Activated T-cell treated with anti-CD3 and anti-CD28 coated beads, Interleukin-2, amount 50 U/mL, for 24 hours (primary cell): ENCODE measurements at regions not wholly inside any gene's neighbourhood (a gene's known extent, or its start where the extent isn't known, plus 50 kb on each side); places are given as distances from the start of the nearest gene placed in this dataset.

Experiments
- DNase-seq: peaks from one replicate; pipeline ENCODE4 v3.0.0-alpha.2; 2020
- H3K27ac Mint-ChIP-seq: 2 replicates; pipeline ENCODE4 v1.8.0; 2020; ENCODE audit warnings: mild to moderate bottlenecking, mixed read lengths
- H3K27me3 Mint-ChIP-seq: 2 replicates; pipeline ENCODE4 v1.8.0; 2020; ENCODE audit warnings: mixed read lengths
- H3K36me3 Mint-ChIP-seq: 2 replicates; pipeline ENCODE4 v1.8.0; 2020; ENCODE audit warnings: low read depth, mixed read lengths
- H3K4me1 Mint-ChIP-seq: 2 replicates; pipeline ENCODE4 v1.8.0; 2020; ENCODE audit warnings: low read depth, mixed read lengths
- H3K4me3 Mint-ChIP-seq: 2 replicates; pipeline ENCODE4 v1.8.0; 2020; ENCODE audit warnings: mild to moderate bottlenecking, moderate library complexity, mixed read lengths
- H3K9me3 Mint-ChIP-seq: 2 replicates; pipeline ENCODE4 v1.8.0; 2020; ENCODE audit warnings: mixed read lengths

DNA sequence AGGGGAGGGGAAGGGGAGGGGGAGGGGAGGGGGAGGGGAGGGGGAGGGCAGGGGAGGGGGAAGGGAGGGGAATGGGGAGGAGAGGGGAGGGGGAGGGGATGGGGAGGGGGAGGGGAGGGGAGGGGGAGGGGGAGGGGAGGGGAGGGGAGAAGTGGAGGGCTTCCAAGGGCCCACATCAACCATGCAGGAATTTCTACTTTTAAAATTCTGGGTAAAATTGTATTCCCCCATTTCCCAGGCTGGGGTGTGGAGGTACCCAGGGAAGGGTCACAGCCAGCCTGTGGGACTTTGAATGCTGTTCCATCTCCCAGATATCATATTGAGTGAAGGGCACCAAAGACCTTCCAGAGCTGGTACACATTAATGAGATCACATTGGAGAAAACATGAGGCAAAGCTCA lies 126.9 kb upstream of the ETS2 start:
- Mint-ChIP-seq H3K4me1 (peaks cover 3% of the 10 kb centered on the region), H3K27ac (no peak overlapping the region), H3K36me3 (no peaks in the 10 kb centered on the region), H3K27me3 (peaks cover 35% of the 10 kb centered on the region), H3K4me3 (no peak overlapping the region), H3K9me3 (no peaks in the 10 kb centered on the region)
- DNase-seq = no peak

DNA sequence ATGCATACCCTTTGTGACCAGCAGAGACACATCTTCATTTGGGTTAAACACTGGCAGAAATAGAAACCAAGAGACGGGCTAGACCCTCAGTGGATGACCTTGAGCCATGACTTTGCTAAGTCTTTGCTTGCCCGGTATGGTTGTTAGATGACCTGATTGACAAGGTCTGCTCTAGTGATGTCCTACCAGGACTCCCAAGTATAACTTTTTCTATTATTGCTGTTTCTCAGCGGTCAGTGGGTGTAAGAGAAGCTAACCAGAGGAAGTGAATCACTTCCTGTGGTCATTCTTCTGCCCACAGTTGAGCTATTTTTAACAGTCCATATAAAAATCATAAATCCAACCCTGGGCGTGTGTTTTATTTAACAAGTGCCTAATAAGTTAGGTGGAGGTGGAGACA lies 126.2 kb upstream of the ETS2 start:
- peaks cover 36% of the 10 kb centered on the region for H3K27me3 Mint-ChIP-seq
- H3K9me3 Mint-ChIP-seq = no peaks in the 10 kb centered on the region
- H3K36me3 Mint-ChIP-seq = no peaks in the 10 kb centered on the region
- DNase-seq = no peak
- H3K4me3 Mint-ChIP-seq = no peak overlapping the region
- no peak overlapping the region for H3K27ac Mint-ChIP-seq
- H3K4me1 Mint-ChIP-seq = peaks cover 3% of the 10 kb centered on the region

GRCh38 chr21:38680401-38680800 lies 125.3 kb upstream of the ETS2 start:
- Mint-ChIP-seq H3K4me1 (peaks cover 3% of the 10 kb centered on the region), H3K4me3 (no peak overlapping the region), H3K36me3 (no peaks in the 10 kb centered on the region), H3K27me3 (peaks cover 36% of the 10 kb centered on the region), H3K9me3 (no peaks in the 10 kb centered on the region), H3K27ac (no peak overlapping the region)
- DNase-seq = no peak

- H3K36me3 Mint-ChIP-seq = no peaks in the 10 kb centered on the region
- no peak overlapping the region for H3K27ac Mint-ChIP-seq
- no peak for DNase-seq
- peaks cover 3% of the 10 kb centered on the region for H3K4me1 Mint-ChIP-seq
- H3K27me3 Mint-ChIP-seq = peaks cover 28% of the 10 kb centered on the region
- peaks cover 6% of the 10 kb centered on the region for H3K9me3 Mint-ChIP-seq
- no peak overlapping the region for H3K4me3 Mint-ChIP-seq
Observed at GRCh38 chr21:38683222-38683621, 122.5 kb upstream of the ETS2 start.

DNA sequence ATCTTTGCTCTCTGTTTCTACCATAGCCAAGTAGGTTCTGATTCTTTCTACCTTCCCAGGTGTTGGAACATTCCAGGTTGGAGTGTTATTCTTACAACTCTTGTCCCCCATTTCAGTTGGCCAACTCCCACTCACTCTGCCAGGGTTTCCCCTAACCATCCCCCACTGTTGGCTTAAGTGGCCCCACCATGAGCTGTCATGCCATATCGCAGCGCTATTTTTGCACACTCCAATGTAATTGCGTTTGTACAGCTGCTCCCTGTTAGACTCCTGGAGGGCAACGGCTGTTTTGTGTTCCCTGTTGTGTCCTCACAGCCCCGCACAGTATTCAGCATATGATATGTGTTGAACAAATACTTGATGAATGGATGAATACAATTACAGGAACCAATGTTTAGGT lies 117.7 kb upstream of the ETS2 start:
- no peak overlapping the region for H3K4me3 Mint-ChIP-seq
- H3K9me3 Mint-ChIP-seq = peaks cover 6% of the 10 kb centered on the region
- DNase-seq = no peak
- H3K27me3 Mint-ChIP-seq = peaks cover 40% of the 10 kb centered on the region
- no peaks in the 10 kb centered on the region for H3K36me3 Mint-ChIP-seq
- no peak overlapping the region for H3K27ac Mint-ChIP-seq
- no peaks in the 10 kb centered on the region for H3K4me1 Mint-ChIP-seq

DNA sequence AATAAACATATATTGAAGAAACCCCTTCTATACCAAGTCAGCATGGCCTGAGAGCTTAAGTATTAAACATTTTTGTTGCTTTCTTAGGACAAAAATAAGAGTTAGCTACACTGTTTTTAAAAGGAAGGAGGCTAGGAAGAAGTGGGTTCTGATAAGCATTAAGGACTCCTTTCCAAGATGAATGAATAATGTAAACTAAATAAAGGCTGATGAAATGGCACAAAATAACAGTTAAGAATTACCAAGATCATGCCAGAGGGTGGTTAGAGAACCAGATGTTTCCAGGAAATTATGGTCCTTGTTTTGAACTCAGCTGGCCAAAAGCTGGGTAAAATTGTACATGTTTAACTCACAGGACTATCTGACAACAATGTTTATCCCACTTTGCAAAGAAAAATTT lies 114.1 kb upstream of the ETS2 start:
- H3K9me3 Mint-ChIP-seq = peaks cover 8% of the 10 kb centered on the region
- H3K36me3 Mint-ChIP-seq = no peaks in the 10 kb centered on the region
- no peaks in the 10 kb centered on the region for H3K4me1 Mint-ChIP-seq
- peaks cover 41% of the 10 kb centered on the region for H3K27me3 Mint-ChIP-seq
- no peak for DNase-seq
- no peak overlapping the region for H3K4me3 Mint-ChIP-seq
- no peak overlapping the region for H3K27ac Mint-ChIP-seq

DNA sequence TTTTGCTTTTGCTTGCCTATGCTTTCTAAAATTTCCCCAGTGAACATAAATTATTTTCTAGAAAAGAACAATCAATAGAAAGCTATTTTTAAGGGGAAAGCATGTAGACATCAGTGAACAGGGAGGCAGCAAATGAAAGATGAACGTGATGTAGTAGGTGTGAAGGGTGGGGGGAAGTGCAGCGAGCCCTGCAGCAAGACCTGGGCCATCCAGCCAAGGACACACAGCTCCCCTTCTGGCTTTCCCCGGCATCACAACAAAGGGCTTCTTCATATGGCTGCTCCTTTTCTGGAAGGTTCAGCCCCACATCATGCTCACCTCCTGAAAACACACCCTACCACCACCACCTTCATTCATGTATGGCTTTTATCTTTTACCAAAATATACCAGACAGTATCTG lies 109.2 kb upstream of the ETS2 start:
- Mint-ChIP-seq H3K4me3 (no peak overlapping the region), H3K27me3 (peaks cover 36% of the 10 kb centered on the region), H3K27ac (no peak overlapping the region), H3K4me1 (no peaks in the 10 kb centered on the region), H3K9me3 (peaks cover 2% of the 10 kb centered on the region), H3K36me3 (no peaks in the 10 kb centered on the region)
- DNase-seq = no peak

DNA sequence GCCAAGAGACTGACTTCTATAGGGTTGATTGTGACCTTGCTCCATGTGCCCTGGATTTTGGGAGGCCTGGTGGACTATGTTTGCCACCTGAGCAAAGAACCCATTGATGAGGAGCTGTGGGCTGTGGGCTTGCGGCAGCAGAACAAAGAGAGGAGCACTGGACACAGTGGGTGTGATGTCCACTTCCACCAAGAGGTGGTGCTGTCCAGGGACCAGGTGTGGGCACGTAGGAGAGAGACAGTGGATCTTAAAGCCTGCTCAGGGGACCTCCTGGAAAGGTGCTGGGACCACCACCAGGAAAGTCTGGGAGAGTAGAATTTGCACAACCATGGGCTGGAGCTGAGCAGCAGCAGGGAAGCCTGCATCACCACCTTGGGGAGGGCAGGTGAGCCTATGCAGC lies 106.7 kb upstream of the ETS2 start:
- no peak for DNase-seq
- Mint-ChIP-seq H3K27ac (no peak overlapping the region), H3K4me1 (no peaks in the 10 kb centered on the region), H3K36me3 (no peaks in the 10 kb centered on the region), H3K27me3 (peaks cover 28% of the 10 kb centered on the region), H3K4me3 (no peak overlapping the region), H3K9me3 (no peaks in the 10 kb centered on the region)

- Mint-ChIP-seq H3K9me3 (no peaks in the 10 kb centered on the region), H3K4me1 (no peaks in the 10 kb centered on the region), H3K4me3 (no peak overlapping the region), H3K27me3 (peaks cover 26% of the 10 kb centered on the region), H3K36me3 (no peaks in the 10 kb centered on the region), H3K27ac (no peak overlapping the region)
- no peak for DNase-seq
Observed at GRCh38 chr21:38702196-38702595, 103.5 kb upstream of the ETS2 start.

DNA sequence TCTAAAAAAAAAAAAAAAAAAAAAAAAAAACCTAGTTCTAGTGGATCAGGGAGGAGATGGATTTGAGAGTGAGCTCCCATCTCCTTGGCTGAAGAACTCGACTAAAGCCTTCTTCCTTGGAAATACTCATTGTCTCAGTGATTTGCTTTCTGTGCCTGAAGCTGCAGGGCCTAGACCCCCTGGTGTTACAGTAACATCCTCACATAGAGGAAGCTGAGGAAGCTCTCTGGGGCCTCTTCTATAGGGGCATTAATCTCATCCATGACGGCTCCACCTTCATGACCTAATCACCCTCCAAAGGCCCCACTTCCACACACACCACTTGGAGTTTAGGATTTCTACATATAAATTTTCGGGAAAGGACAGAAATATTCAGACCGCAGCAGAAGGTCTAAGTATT lies 95.9 kb upstream of the ETS2 start:
- Mint-ChIP-seq H3K27me3 (peaks cover 17% of the 10 kb centered on the region), H3K9me3 (no peaks in the 10 kb centered on the region), H3K36me3 (no peaks in the 10 kb centered on the region), H3K4me1 (no peaks in the 10 kb centered on the region), H3K4me3 (no peak overlapping the region), H3K27ac (no peak overlapping the region)
- DNase-seq = no peak

- Mint-ChIP-seq H3K36me3 (no peaks in the 10 kb centered on the region), H3K4me1 (no peaks in the 10 kb centered on the region), H3K4me3 (no peak overlapping the region), H3K27me3 (peaks cover 12% of the 10 kb centered on the region), H3K27ac (no peak overlapping the region), H3K9me3 (no peaks in the 10 kb centered on the region)
- no peak for DNase-seq
Observed at GRCh38 chr21:38712071-38712470, 93.7 kb upstream of the ETS2 start.

DNA sequence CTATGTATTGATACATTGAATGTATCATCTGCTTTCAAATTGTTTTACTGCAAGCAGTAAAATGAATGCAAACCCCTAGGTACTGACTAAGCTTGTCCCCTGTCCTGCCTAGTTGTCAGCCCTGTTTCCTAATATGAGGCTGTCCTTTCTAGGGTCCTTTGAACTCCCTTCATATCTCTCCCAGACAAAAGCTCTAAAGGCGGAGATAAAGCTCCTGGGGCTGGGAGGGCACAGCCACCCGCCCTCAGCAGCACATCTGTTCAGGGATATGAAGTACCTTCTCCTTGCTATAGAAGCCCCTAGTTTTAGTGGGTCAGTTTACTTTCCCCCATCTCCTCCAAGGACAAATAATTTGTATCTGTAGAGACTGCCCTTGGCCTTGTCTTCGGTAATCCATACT lies 93.1 kb upstream of the ETS2 start:
- Mint-ChIP-seq H3K4me3 (no peak overlapping the region), H3K27me3 (peaks cover 11% of the 10 kb centered on the region), H3K4me1 (no peaks in the 10 kb centered on the region), H3K9me3 (no peaks in the 10 kb centered on the region), H3K27ac (no peak overlapping the region), H3K36me3 (no peaks in the 10 kb centered on the region)
- no peak for DNase-seq

GRCh38 chr21:38714039-38714817 lies 91.5 kb upstream of the ETS2 start:
- Mint-ChIP-seq H3K4me3 (no peak overlapping the region), H3K27ac (no peak overlapping the region), H3K9me3 (no peaks in the 10 kb centered on the region)

DNA sequence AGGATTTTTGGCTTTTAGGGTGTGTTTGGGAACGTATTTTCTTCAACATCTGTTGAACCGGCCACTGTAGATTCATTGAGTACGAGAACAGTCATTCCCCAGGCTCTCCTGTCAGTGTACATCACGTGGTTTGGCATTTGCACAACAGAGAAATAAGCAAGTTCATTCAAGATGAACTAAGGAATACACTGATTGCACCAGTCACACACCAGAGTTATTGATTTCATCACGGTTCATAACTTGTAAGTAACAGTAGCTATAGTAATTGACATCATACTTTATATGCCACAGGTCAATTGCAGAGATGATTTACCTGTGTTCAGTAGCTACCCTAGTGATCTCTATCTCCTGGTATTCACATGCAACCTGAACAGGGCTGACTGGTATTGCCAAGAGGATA lies 90.7 kb upstream of the ETS2 start:
- Mint-ChIP-seq H3K4me3 (no peak overlapping the region), H3K27ac (no peak overlapping the region), H3K36me3 (no peaks in the 10 kb centered on the region), H3K4me1 (no peaks in the 10 kb centered on the region), H3K27me3 (peaks cover 4% of the 10 kb centered on the region), H3K9me3 (no peaks in the 10 kb centered on the region)
- no peak for DNase-seq

More at GRCh38 chr21:38714039-38714817, 91.5 kb upstream of the ETS2 start:
- H3K36me3 Mint-ChIP-seq = no peaks in the 10 kb centered on the region
- H3K4me1 Mint-ChIP-seq = no peaks in the 10 kb centered on the region
- peaks cover 8% of the 10 kb centered on the region for H3K27me3 Mint-ChIP-seq
- DNase-seq = no peak

- H3K36me3 Mint-ChIP-seq = no peaks in the 10 kb centered on the region
- no peak overlapping the region for H3K4me3 Mint-ChIP-seq
- no peak overlapping the region for H3K27ac Mint-ChIP-seq
- no peaks in the 10 kb centered on the region for H3K4me1 Mint-ChIP-seq
- H3K27me3 Mint-ChIP-seq = peaks cover 3% of the 10 kb centered on the region
- DNase-seq = no peak
- H3K9me3 Mint-ChIP-seq = no peaks in the 10 kb centered on the region
Observed at GRCh38 chr21:38716088-38716487, 89.6 kb upstream of the ETS2 start.

GRCh38 chr21:38716942-38717341 lies 88.8 kb upstream of the ETS2 start:
- no peak for DNase-seq
- Mint-ChIP-seq H3K36me3 (no peaks in the 10 kb centered on the region), H3K9me3 (no peaks in the 10 kb centered on the region), H3K27ac (no peak overlapping the region), H3K4me1 (no peaks in the 10 kb centered on the region), H3K4me3 (no peak overlapping the region), H3K27me3 (no peaks in the 10 kb centered on the region)
